Esophagus squamous epithelium (tissue), 4 donors: ENCODE measurements at regions not wholly inside any gene's neighbourhood (a gene's known extent, or its start where the extent isn't known, plus 50 kb on each side); places are given as distances from the start of the nearest gene placed in this dataset.

Experiments used
- CTCF ChIP-seq, 6 experiments: fragments of 450-650 bp in 4 of 6; fragments of 200-600 bp in 2 of 6; sonication (generic) in 2 of 6; IDR thresholded peaks; one replicate each; pipeline ENCODE4 v1.5.1; 2016 to 2019; ENCODE audit warnings: antibody characterized with exemption in 6 of 6, mild to moderate bottlenecking in 4 of 6, moderate library complexity in 4 of 6
- POLR2A ChIP-seq, 4 donors: fragments of 450-650 bp; IDR thresholded peaks; one replicate each; pipeline ENCODE4 v1.6.1; 2017; ENCODE audit warnings: antibody characterized with exemption in 4 of 4, mild to moderate bottlenecking in 4 of 4, moderate library complexity in 3 of 4

- TF ChIP-seq CTCF (IDR thresholded peaks at IDR 0.05) (no peak), POLR2A (IDR thresholded peaks at IDR 0.05) (no peak)
These were observed 532.9 kb downstream of the CDH26 start for GRCh38 chr20:60491051-60491581.
